DOHH2 (cell line): ENCODE measurements at regions not wholly inside any gene's neighbourhood (a gene's known extent, or its start where the extent isn't known, plus 50 kb on each side); places are given as distances from the start of the nearest gene placed in this dataset.

ENCODE experiments used
- EZH2phosphoT487 ChIP-seq: fragments of 200-600 bp; sonication (generic); IDR thresholded peaks from 2 replicates; pipeline ENCODE4 v1.6.1; 2017; ENCODE audit warnings: borderline replicate concordance, mild to moderate bottlenecking, antibody characterized with exemption, low read length, moderate library complexity, mixed read lengths
- TF ChIP-seq, protein P1 (sequence below): fragments of 200-600 bp; sonication (generic); IDR thresholded peaks from one replicate; pipeline ENCODE4 v1.5.1; 2014; ENCODE audit warnings: antibody characterized with exemption, mild to moderate bottlenecking, low read depth, low read length; ENCODE audit not compliant: poor library complexity, severe bottlenecking

DNA sequence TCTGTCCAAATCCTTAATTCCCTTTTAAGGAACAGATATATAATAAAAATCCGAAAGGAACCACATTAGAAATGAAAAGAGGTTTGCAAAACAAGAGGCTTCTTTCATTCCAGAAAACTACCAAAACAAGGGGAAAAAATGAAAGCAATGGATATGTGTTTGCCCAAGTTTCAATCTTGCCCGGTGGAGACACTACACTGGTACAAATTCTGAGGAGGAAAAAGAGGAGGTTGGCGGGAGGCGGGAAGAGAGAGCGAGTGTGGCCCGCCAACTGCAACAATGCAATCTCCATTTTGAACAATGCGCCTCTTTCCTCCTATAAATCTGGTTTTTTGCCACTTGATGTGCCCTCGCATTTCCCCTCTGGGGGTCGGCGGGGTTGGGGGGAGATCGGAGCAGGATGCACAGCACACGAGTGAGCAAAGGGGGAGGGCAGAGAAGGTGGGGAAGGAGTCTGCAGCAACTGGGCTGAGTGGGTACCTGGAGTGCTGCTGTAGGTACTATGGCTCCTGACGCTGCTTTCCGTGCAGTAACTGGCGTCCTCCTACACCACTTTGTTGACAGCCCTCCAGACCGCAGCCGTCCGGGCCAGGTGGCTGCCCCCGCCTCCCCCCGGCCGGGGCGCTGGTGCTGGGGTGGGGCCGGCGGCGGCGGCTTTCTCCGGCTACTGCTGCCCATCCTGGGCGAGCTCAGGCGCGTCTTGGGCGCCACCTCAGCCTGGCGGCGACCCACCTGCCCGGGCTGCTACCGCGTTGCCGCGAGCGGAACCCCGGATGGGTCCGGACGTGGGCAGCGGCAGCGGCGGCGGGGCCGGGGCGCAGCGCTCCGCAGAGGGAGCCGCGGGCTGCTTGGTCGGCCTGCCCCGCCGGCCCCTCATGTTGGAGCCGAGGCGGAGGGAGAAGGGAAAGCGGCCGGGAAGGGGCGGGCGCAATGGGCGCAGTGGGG, 93.8 kb upstream of the PLEKHM1 start:
- TF ChIP-seq, protein P1, sequence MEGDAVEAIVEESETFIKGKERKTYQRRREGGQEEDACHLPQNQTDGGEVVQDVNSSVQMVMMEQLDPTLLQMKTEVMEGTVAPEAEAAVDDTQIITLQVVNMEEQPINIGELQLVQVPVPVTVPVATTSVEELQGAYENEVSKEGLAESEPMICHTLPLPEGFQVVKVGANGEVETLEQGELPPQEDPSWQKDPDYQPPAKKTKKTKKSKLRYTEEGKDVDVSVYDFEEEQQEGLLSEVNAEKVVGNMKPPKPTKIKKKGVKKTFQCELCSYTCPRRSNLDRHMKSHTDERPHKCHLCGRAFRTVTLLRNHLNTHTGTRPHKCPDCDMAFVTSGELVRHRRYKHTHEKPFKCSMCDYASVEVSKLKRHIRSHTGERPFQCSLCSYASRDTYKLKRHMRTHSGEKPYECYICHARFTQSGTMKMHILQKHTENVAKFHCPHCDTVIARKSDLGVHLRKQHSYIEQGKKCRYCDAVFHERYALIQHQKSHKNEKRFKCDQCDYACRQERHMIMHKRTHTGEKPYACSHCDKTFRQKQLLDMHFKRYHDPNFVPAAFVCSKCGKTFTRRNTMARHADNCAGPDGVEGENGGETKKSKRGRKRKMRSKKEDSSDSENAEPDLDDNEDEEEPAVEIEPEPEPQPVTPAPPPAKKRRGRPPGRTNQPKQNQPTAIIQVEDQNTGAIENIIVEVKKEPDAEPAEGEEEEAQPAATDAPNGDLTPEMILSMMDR = no peak
- no peak for TF ChIP-seq EZH2phosphoT487
